IMR-90 (cell line): ENCODE measurements at regions not wholly inside any gene's neighbourhood (a gene's known extent, or its start where the extent isn't known, plus 50 kb on each side); places are given as distances from the start of the nearest gene placed in this dataset.

ENCODE experiments used
- ATAC-seq: fragments of 200-7000 bp; cut with Tn5 transposase; 2 replicates; pipeline ENCODE4 v1.9.1; 2020; ENCODE audit warnings: low read depth, mild to moderate bottlenecking, moderate library complexity
- BruUV-seq: library from RNA; stranded (reverse); fragments of 400-500 nt; replicated peaks from 2 replicates; lab custom pipeline; 2021; lab: Mats Ljungman, UMichigan
- CTCF ChIA-PET: fragments of 300-600 bp; formaldehyde crosslinking; extraction: SDS; loops from one replicate; lab custom pipeline; 2021; ENCODE audit warnings: antibody characterized with exemption; lab: Yijun Ruan, JAX
- POLR2A ChIA-PET: fragments of 300-600 bp; sonication (Branson Sonifier 250); formaldehyde crosslinking; loops from one replicate; lab custom pipeline; 2022; ENCODE audit warnings: antibody characterized with exemption; ENCODE audit not compliant: unreplicated experiment; lab: Charles Lee
- DNase-seq: peaks from one replicate; pipeline ENCODE4 v3.0.0; 2013
- H2AFZ ChIP-seq: replicated peaks from 2 replicates; pipeline ENCODE3; 2013; ENCODE audit warnings: low read length, mild to moderate bottlenecking; ENCODE audit not compliant: poor library complexity
- H2AK5ac ChIP-seq: 2 replicates; pipeline ENCODE4 v1.6.1; 2013; ENCODE audit warnings: low read depth, low read length, inconsistent platforms
- H2AK9ac ChIP-seq: replicated peaks from 2 replicates; pipeline ENCODE3; 2013; ENCODE audit warnings: mild to moderate bottlenecking, low read depth, low read length, moderate library complexity; ENCODE audit not compliant: poor library complexity
- H2BK120ac ChIP-seq: 2 replicates; pipeline ENCODE4 v1.6.1; 2013; ENCODE audit warnings: low read depth, low read length, inconsistent platforms
- H2BK15ac ChIP-seq: 3 replicates; pipeline ENCODE4 v1.6.1; 2013; ENCODE audit warnings: low read depth, low read length, inconsistent platforms
- H2BK20ac ChIP-seq: 2 replicates; pipeline ENCODE4 v1.6.1; 2013; ENCODE audit warnings: low read depth, mild to moderate bottlenecking, inconsistent platforms, low read length, moderate library complexity
- H2BK5ac ChIP-seq: 2 replicates; pipeline ENCODE4 v1.6.1; 2013; ENCODE audit warnings: mild to moderate bottlenecking, low read depth, low read length, inconsistent platforms; ENCODE audit not compliant: poor library complexity, severe bottlenecking
- H3K14ac ChIP-seq: replicated peaks from 2 replicates; pipeline ENCODE4 v1.6.1; 2013; ENCODE audit warnings: low read depth, low read length, inconsistent platforms
- H3K18ac ChIP-seq: 2 replicates; pipeline ENCODE4 v1.6.1; 2013; ENCODE audit warnings: low read depth, low read length, control low read depth
- H3K23ac ChIP-seq: 2 replicates; pipeline ENCODE4 v1.6.1; 2013; ENCODE audit warnings: low read depth, low read length, inconsistent platforms
- H3K27ac ChIP-seq: 2 replicates; pipeline ENCODE4 v1.5.1; 2013; ENCODE audit warnings: mild to moderate bottlenecking, control low read depth, low read length; ENCODE audit not compliant: insufficient read depth
- H3K27me3 ChIP-seq: 2 replicates; pipeline ENCODE4 v1.6.1; 2013; ENCODE audit warnings: low read length; ENCODE audit not compliant: control insufficient read depth, insufficient read depth
- H3K36me3 ChIP-seq: 2 replicates; pipeline ENCODE4 v1.6.1; 2013; ENCODE audit warnings: low read length, mixed read lengths; ENCODE audit not compliant: control insufficient read depth, insufficient read depth
- H3K4ac ChIP-seq: 2 replicates; pipeline ENCODE4 v1.6.1; 2013; ENCODE audit warnings: low read depth, low read length, inconsistent platforms
- H3K4me1 ChIP-seq: 2 replicates; pipeline ENCODE4 v1.6.1; 2013; ENCODE audit warnings: low read length, mixed read lengths; ENCODE audit not compliant: control insufficient read depth, insufficient read depth
- H3K4me2 ChIP-seq: 2 replicates; pipeline ENCODE4 v1.6.1; 2013; ENCODE audit warnings: low read depth, mild to moderate bottlenecking, control low read depth, low read length, moderate library complexity
- H3K4me3 ChIP-seq: 2 replicates; pipeline ENCODE4 v1.5.1; 2013; ENCODE audit warnings: low read depth, mild to moderate bottlenecking, control low read depth, low read length, moderate library complexity; ENCODE audit not compliant: insufficient read depth
- H3K56ac ChIP-seq: 2 replicates; pipeline ENCODE4 v1.6.1; 2013; ENCODE audit warnings: low read length, inconsistent platforms; ENCODE audit not compliant: insufficient read depth; ENCODE audit errors: extremely low read depth
- H3K79me1 ChIP-seq, 2 experiments: 2 replicates each; pipeline ENCODE4 v1.6.1; 2013; ENCODE audit warnings: low read length in 2 of 2, inconsistent platforms in 1 of 2, low read depth in 1 of 2
- H3K9ac ChIP-seq: 2 replicates; pipeline ENCODE4 v1.6.1; 2013; ENCODE audit warnings: low read depth, low read length, control low read depth
- H3K9me1 ChIP-seq: 2 replicates; pipeline ENCODE4 v1.6.1; 2013; ENCODE audit warnings: low read length, inconsistent platforms; ENCODE audit not compliant: insufficient read depth
- H3K9me3 ChIP-seq: 2 replicates; pipeline ENCODE4 v1.6.1; 2013; ENCODE audit warnings: low read length; ENCODE audit not compliant: control insufficient read depth, insufficient read depth
- H4K20me1 ChIP-seq: 2 replicates; pipeline ENCODE4 v1.6.1; 2013; ENCODE audit warnings: low read length, inconsistent platforms; ENCODE audit not compliant: insufficient read depth
- H4K5ac ChIP-seq: 2 replicates; pipeline ENCODE4 v1.6.1; 2013; ENCODE audit warnings: mild to moderate bottlenecking, low read depth, low read length, control low read depth
- H4K8ac ChIP-seq, 2 experiments: 2 replicates each; pipeline ENCODE4 v1.6.1; 2013; ENCODE audit warnings: low read depth in 2 of 2, low read length in 2 of 2, control low read depth in 1 of 2, inconsistent platforms in 1 of 2
- H4K91ac ChIP-seq: 2 replicates; pipeline ENCODE4 v1.6.1; 2013; ENCODE audit warnings: low read depth, low read length, inconsistent platforms; ENCODE audit not compliant: insufficient read depth
- BHLHE40 ChIP-seq: fragments of 150-350 bp; IDR thresholded peaks from 2 replicates; pipeline ENCODE4 v1.6.1; 2016; ENCODE audit warnings: mild to moderate bottlenecking, low read depth, low read length
- CEBPB ChIP-seq: IDR thresholded peaks from 2 replicates; pipeline ENCODE4 v1.6.1; 2012; ENCODE audit warnings: low read depth, low read length, improper control_type of control experiment
- CHD1 ChIP-seq: IDR thresholded peaks from 2 replicates; pipeline ENCODE4 v1.6.1; 2012; ENCODE audit warnings: low read depth, low read length, improper control_type of control experiment
- ELK1 ChIP-seq: fragments of 150-350 bp; IDR thresholded peaks from 2 replicates; pipeline ENCODE4 v1.6.1; 2016; ENCODE audit warnings: low read depth, mild to moderate bottlenecking, low read length, moderate library complexity, borderline replicate concordance
- FOS ChIP-seq: fragments of 150-350 bp; IDR thresholded peaks from 2 replicates; pipeline ENCODE4 v1.6.1; 2016; ENCODE audit warnings: low read depth, low read length
- MAFK ChIP-seq: IDR thresholded peaks from 2 replicates; pipeline ENCODE4 v1.6.1; 2012; ENCODE audit warnings: low read depth, low read length, improper control_type of control experiment
- MXI1 ChIP-seq: IDR thresholded peaks from 2 replicates; pipeline ENCODE4 v1.6.1; 2012; ENCODE audit warnings: low read depth, mild to moderate bottlenecking, low read length, moderate library complexity, borderline replicate concordance
- SMC3 ChIP-seq: fragments of 150-350 bp; IDR thresholded peaks from 2 replicates; pipeline ENCODE4 v1.6.1; 2016; ENCODE audit warnings: low read depth, mild to moderate bottlenecking, antibody characterized with exemption, low read length, moderate library complexity
- USF2 ChIP-seq: fragments of 150-350 bp; IDR thresholded peaks from 2 replicates; pipeline ENCODE4 v1.6.1; 2017; ENCODE audit warnings: mild to moderate bottlenecking, antibody characterized with exemption, low read length, low read depth
- WGBS, 2 experiments: methylation state at CpG; one replicate each; pipeline versions ENCODE4 v1.1.5 to v1.1.7; 2013; ENCODE audit warnings: missing lambda C conversion rate in 2 of 2; ENCODE audit not compliant: insufficient read length in 1 of 2; ENCODE audit errors: extremely low coverage in 2 of 2; 5-methylcytosine and 5-hydroxymethylcytosine counted together
- dilution Hi-C: fragments of 300-500 bp; cut with HindIII; formaldehyde crosslinking; loops from one replicate; pipeline ENCODE4 v1.14.3; 2018; ENCODE audit warnings: low sequenced_read_pairs; ENCODE audit not compliant: unreplicated experiment
- in situ Hi-C: fragments of 300-500 bp; cut with MboI; formaldehyde crosslinking; loops from 3 replicates; pipeline ENCODE4 v1.14.3; 2019; ENCODE audit warnings: low sequenced_read_pairs, inconsistent platforms, mixed read lengths
- intact Hi-C: fragments of 100-400 bp; cut with micrococcal nuclease; formaldehyde crosslinking; loops from 2 replicates; pipeline ENCODE4 v1.10.0; 2022

GRCh38 chr11:15535414-15535813, 420.7 kb downstream of the INSC start:
- no peak overlapping the region for H3K4me3 ChIP-seq
- H2AFZ ChIP-seq, result no peak overlapping the region
- H3K9ac ChIP-seq, result no peak overlapping the region
- no peak overlapping the region for H2AK9ac ChIP-seq
- no peaks in the 10 kb centered on the region for H3K27me3 ChIP-seq
- H4K91ac ChIP-seq, result no peak overlapping the region
- BruUV-seq, result no TSS peak
- no peaks in the 10 kb centered on the region for H4K20me1 ChIP-seq
- H3K9me3 ChIP-seq, result no peaks in the 10 kb centered on the region
- no peak overlapping the region for H2BK15ac ChIP-seq
- H3K4ac ChIP-seq, result no peak overlapping the region
- no peak for ATAC-seq
- no peak overlapping the region for H3K27ac ChIP-seq
- H3K4me2 ChIP-seq, result no peak overlapping the region
- dilution Hi-C loops, result no loop called here
- no peaks in the 10 kb centered on the region for H3K4me1 ChIP-seq
- no peak overlapping the region for H2BK20ac ChIP-seq
- H3K18ac ChIP-seq, result no peak overlapping the region
- no CpG with 5 or more reads among the region's 7 CpGs for WGBS, 2 experiments
- H2BK120ac ChIP-seq, result no peak overlapping the region
- no peaks in the 10 kb centered on the region for H3K79me1 ChIP-seq
- H2BK5ac ChIP-seq, result no peak overlapping the region
- no peak for DNase-seq
- no peak overlapping the region for H4K5ac ChIP-seq
- no peak overlapping the region for H3K56ac ChIP-seq
- H4K8ac ChIP-seq, result no peak overlapping the region
- no peak overlapping the region for H3K14ac ChIP-seq
- intact Hi-C loops, result no loop called here
- no peak overlapping the region for H3K23ac ChIP-seq
- in situ Hi-C loops, result no loop called here
- H3K36me3 ChIP-seq, result no peaks in the 10 kb centered on the region
- POLR2A ChIA-PET, result no interaction called here
- CTCF ChIA-PET, result no interaction called here
- no peaks in the 10 kb centered on the region for H3K9me1 ChIP-seq
- H2AK5ac ChIP-seq, result no peak overlapping the region
- no peak for TF ChIP-seq BHLHE40
- no peak for TF ChIP-seq CEBPB
- TF ChIP-seq MXI1, result no peak
- TF ChIP-seq FOS, result no peak
- no peak for TF ChIP-seq MAFK
- no peak for TF ChIP-seq SMC3
- no peak for TF ChIP-seq CHD1
- no peak for TF ChIP-seq ELK1
- no peak for TF ChIP-seq USF2
